Heart left ventricle (tissue), 13 donors: ENCODE measurements at regions not wholly inside any gene's neighbourhood (a gene's known extent, or its start where the extent isn't known, plus 50 kb on each side); places are given as distances from the start of the nearest gene placed in this dataset.

ENCODE experiments used
- CTCF ChIP-seq, 12 donors: fragments of 200-600 bp; sonication (generic) in 4 of 12; IDR thresholded peaks; one replicate each; pipeline versions ENCODE4 v1.5.0 to v1.8.0; 2018 to 2022; ENCODE audit warnings: antibody characterized with exemption in 12 of 12, mild to moderate bottlenecking in 5 of 12
- POLR2A ChIP-seq, 2 donors: fragments of 450-650 bp; IDR thresholded peaks; one replicate each; pipeline ENCODE4 v1.6.1; 2017; ENCODE audit warnings: antibody characterized with exemption in 2 of 2, mild to moderate bottlenecking in 2 of 2, moderate library complexity in 2 of 2
- donor health status: ischemic (EF 13 %, LVEDD 7.1; RV severe dilation, severe dysfunction).
- donor health status: DM: no; HTN: yes; CAD: no.
- donor health status: DM: no; HTN: no; CAD: no.
- donor health status: ischemic (EF 25% LVEDD 6.9; RV normal size, moderate dysfunction).
- donor health status: ischemic (EF 25% LVEDD 5.7; RV mildly dilated, moderate dysfunction).
- donor health status: ischemic (EF 35%, LVEDD 5.7; RV mildly dilated, moderate dysfunction).
- donor health status: nonischemic (EF 11% LVEDD 7.7; RV severe dilation, severe dysfunction).
- donor health status: DM: yes; HTN: yes; CAD: no.
- donor health status: PGD.
- donor health status: ischemic (EF 29% LVEDD 5.4; RV normal size, mild dysfunction).
- donor health status: nonischemic (EF 23%, LVEDD 6.1; RV moderate dilation, normal function).

GRCh38 chr1:218846181-218846580 lies 327.5 kb upstream of the LYPLAL1 start:
- TF ChIP-seq CTCF (IDR thresholded peaks at IDR 0.05), result no peak
- no peak for TF ChIP-seq POLR2A (IDR thresholded peaks at IDR 0.05)
